HG02973 (cell line): ENCODE measurements at regions not wholly inside any gene's neighbourhood (a gene's known extent, or its start where the extent isn't known, plus 50 kb on each side); places are given as distances from the start of the nearest gene placed in this dataset.
"Not testable (repeated sequence)": the region's sequence is repeated elsewhere in the genome, so short reads cannot be mapped to it uniquely, and the experiment has no call there.

ENCODE experiments used
- ATAC-seq: cut with Tn5 transposase; IDR thresholded peaks from one replicate; pipeline ENCODE4 v1.9.1; 2021; ENCODE audit warnings: moderate library complexity; ENCODE audit not compliant: unreplicated experiment

- no peak for ATAC-seq
These were observed 268.6 kb downstream of the ISL1 start for GRCh38 chr5:51651889-51652288.

DNA sequence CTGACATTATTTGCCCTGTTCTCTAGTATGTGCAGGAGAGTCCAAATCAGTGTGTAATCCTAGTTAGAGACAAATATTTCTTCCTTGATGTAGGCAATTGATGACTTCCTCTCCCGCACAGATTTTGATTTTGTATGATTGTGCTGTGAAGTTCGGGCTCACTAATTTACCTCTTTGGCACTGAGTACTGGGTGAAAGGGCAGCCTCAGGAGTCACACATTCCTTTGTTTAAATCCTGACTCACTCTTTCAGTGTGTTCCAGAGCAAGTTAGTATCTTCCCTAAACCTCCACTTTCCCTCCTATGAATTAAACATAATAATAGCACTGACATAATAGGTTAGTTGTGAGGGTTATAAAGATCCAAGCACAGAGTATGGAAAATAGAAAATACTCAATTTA lies 269.7 kb downstream of the ISL1 start:
- no peak for ATAC-seq

GRCh38 chr5:51657340-51658240 lies 274.3 kb downstream of the ISL1 start:
- no peak for ATAC-seq

DNA sequence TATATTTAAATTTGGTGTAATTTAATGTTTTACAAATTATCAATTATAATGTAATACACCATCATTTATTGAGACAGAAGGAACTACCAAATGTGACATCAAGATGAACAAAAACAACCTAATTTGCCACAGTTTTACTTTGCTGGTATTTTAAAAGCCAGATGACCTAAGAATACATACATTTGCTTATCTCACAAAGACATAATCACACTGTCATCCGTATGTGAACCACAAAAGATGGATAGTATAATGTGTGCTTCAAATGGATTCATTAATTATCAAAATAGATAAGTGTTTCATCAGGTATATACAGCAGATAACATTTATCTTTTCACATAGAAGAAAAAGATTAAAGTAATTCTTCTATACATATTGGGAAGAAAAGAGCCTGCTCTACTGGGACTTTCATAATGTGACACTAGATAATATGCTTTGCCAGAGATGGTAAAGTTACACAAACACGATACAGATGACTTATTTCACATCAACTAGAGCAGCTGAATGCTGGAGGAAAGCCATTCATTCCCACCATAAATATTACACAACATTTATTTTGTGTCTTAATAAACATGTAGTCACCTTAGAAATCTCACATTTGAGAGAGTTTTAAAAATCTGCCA lies 278.5 kb downstream of the ISL1 start:
- no peak for ATAC-seq

- ATAC-seq = no peak
These were observed 281.4 kb downstream of the ISL1 start for GRCh38 chr5:51664491-51665250.

DNA sequence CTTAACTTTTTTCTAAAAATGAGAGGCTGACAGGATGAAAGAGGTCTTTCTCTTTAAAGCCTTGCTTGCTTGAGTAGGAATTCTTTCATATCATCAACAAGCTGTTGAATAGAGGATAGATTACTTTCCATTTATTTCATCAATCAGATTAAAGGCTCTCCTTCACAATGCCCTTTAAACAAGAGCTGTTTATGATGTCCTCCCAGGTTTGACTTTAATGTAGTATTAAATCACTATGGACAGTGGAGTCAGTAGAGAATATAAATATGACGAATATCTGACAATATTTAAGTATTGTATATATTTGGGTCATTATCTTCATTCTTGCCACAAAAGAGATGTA lies 282.0 kb downstream of the ISL1 start:
- no peak for ATAC-seq

DNA sequence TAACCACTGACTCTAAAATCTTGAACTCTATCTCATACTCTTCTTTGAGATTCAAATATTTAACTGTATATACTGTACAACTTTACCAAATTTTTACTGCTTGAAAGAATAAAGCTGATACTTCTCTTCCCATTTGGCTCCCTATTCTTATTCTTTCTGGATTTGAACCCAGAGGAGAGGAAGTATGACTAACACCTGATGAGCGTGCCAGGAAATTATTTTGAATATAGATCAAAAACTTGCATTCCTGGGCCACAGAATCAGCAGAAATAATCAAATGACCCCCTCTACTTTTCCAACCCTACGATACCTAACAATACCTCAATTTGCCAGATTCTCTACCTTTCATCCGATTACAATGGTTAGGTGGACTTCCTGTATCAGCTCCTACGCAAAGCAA lies 285.8 kb downstream of the ISL1 start:
- ATAC-seq = no peak

DNA sequence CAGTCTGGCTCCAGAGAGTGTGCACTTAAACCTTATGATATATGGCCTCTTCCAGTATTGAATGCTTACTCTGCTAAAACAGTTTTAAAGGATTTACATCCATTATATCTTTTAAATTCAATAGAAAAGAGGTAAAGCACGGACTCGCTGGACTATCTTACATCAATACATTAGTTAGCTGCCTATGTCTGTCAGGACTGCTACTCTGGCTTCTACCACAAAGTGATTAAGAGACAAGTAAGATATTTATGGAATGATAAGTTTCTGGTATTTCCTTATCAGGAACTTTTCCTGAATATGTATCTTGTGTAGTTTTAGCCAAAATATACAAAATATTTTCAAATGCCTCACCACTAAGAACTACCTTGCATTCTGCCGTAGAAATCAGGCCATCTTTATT lies 295.1 kb downstream of the ISL1 start:
- no peak for ATAC-seq

GRCh38 chr5:51679286-51679685 lies 296.0 kb downstream of the ISL1 start:
- no peak for ATAC-seq

DNA sequence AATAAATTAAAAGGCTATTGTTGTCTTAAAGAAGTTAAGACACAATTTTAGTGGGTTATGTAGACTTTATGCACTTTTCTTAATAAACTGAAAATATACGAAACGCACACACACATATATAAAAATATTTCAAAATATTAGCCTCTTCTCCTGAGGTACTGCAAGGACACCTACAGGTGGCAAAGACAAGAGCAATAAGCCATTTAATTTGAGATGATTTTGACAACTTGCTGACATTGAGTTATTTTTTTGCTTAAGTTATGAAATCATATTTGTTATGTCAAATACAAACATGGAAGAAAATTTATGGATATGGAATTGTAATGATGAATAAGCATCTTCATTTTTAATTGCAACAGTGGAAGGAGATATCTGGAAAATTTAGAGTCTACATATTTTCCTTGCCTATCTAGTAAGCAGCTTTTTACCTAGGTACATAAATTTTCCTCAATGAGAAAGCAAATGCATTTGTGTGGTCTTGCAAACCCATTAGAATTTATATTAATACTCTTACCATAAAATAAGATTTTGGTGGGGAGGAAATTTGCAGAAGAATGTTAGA lies 301.6 kb downstream of the ISL1 start:
- ATAC-seq = no peak

- ATAC-seq = no peak
These were observed 302.2 kb downstream of the ISL1 start for GRCh38 chr5:51685419-51685818.

- ATAC-seq = no peak
These were observed 303.4 kb downstream of the ISL1 start for GRCh38 chr5:51686622-51687021.

DNA sequence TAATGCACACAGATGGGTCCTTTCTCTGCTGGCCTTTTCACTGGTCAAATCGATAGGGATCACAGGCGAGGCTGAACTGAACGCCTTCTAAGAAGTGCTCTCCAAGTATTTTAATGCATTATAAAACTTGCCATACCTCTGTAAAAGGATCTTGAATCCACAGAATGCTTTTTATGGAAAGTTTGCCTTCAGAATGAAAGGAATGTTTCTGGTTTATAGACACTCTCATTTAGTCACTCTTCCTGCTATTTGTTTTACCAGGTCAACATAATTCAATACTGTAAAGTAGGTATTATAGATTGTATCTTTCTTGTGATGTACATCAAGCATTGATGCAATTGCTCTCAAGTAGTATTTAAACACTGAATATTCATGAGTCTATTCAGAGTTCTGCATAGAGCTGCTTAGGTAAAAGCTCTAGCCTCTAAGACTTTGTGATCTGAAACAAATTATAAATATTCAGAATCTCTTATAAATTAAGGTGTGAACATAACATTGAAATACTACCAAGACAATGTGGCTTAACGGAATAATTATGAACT lies 308.4 kb downstream of the ISL1 start:
- ATAC-seq = no peak

- no peak for ATAC-seq
These were observed 311.6 kb downstream of the ISL1 start for GRCh38 chr5:51694826-51695225.

DNA sequence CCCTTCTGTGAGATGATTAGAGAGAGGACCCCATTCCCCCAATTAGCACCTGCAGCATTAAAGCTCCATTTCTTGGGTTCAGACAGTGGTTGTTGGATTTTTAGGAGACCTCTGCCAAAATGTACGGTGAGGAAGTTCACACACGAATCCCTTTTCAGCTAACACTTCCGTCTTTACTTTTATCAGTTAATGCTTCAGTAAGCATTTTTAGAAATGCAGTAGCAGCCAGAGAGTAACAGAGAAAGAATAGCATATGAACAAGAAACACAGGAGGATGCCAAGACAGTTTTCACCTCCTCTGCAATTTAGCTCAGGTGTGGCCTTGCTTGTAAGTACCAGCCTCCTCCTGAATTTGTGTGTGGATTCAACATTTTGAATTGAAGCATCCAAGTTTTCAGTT lies 312.9 kb downstream of the ISL1 start:
- ATAC-seq = no peak

GRCh38 chr5:51702046-51702445 lies 318.8 kb downstream of the ISL1 start:
- not testable (repeated sequence) for ATAC-seq

GRCh38 chr5:51712201-51712600 lies 329.0 kb downstream of the ISL1 start:
- no peak for ATAC-seq

DNA sequence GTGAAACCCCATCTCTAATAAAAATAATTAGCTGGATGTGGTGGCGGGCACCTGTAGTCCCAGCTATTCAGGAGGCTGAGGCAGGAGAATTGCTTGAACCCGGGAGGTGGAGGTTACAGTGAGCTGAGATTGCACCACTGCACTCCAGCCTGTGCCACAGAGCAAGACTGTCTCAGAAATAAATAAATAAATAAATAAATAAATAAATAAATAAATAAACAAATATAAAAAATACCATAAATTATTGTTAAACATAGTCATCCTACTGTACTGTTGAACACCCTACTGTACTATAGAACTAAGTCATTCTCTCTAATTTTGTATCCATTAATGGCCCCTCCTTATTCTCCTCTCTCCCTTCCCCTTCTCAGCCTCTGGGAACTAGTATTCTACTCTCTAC lies 332.2 kb downstream of the ISL1 start:
- not testable (repeated sequence) for ATAC-seq

- ATAC-seq = no peak
These were observed 348.3 kb downstream of the ISL1 start for GRCh38 chr5:51731421-51732029.

DNA sequence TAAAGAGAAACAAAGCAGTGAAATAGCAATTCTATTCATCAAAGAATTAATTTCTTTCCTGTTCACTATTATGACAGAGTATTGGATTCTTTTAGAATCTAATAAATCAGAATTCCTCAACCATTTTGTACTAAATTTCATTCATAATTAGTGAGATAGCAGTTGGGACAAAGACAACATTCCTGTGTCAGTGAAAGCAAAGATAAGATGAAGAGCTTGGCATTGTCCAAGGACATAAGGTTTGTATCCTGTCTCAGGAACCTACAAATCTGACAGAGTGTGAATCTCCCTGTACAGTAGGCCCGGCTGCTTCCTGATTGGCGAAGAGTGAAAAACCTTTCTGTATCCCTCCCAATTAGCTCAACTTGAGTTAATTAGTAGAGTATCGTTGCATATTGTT lies 349.1 kb downstream of the ISL1 start:
- ATAC-seq = no peak

DNA sequence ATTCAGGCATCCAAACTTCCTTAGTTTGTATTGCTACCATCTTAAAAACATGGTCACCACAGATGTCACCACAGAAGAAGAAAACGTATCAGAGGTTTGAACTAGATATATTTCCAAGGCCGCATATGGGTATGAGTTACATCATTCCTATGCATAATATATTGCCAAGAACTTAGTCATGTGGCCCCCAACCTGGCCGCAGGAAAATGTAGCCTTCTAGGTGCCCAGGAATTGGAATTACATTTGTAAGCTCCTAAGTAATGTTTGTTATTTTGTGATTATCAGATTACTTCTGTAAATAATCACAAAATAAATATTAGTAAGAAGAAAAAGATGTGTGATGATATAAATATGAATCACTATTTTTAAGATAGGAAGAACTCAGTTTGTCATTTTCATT lies 351.4 kb downstream of the ISL1 start:
- ATAC-seq = no peak
